ENCODE measurements at regions not wholly inside any gene's neighbourhood (a gene's known extent, or its start where the extent isn't known, plus 50 kb on each side); places are given as distances from the start of the nearest gene placed in this dataset.

DNA sequence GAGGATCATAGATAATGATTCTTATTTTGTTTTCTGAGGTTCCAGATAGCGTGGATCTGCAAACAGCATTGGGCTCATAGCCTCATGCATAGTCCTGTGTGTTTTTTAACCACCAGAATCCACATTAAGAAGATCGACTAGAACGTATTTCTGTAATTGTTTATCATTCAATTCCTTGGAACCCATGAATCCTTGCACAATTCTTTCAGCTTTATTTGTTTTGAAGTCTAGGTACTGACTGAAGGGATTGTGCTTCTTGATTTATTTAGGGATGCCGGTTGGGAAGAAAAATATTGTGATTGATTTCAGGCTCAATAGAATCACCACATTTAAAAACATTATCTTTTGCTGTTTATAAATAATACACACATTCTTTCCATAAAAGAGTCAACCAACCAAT lies 314.6 kb upstream of the ZNF717 start:
- Histone ChIP-seq H3K4me3 (no peak overlapping the region), H3K9me3 (no peaks in the 10 kb centered on the region), H3K27ac (no peak overlapping the region), H3K4me1 (no peaks in the 10 kb centered on the region), H3K36me3 (ENCODE audit: low read depth, missing control alignments) (no peaks in the 10 kb centered on the region), H3K27me3 (no peaks in the 10 kb centered on the region)
- DNase-seq: no peak
- 86 to 89% methylated on average over 4 of the region's 4 CpGs for WGBS, 2 donors
- TF ChIP-seq, protein P1, sequence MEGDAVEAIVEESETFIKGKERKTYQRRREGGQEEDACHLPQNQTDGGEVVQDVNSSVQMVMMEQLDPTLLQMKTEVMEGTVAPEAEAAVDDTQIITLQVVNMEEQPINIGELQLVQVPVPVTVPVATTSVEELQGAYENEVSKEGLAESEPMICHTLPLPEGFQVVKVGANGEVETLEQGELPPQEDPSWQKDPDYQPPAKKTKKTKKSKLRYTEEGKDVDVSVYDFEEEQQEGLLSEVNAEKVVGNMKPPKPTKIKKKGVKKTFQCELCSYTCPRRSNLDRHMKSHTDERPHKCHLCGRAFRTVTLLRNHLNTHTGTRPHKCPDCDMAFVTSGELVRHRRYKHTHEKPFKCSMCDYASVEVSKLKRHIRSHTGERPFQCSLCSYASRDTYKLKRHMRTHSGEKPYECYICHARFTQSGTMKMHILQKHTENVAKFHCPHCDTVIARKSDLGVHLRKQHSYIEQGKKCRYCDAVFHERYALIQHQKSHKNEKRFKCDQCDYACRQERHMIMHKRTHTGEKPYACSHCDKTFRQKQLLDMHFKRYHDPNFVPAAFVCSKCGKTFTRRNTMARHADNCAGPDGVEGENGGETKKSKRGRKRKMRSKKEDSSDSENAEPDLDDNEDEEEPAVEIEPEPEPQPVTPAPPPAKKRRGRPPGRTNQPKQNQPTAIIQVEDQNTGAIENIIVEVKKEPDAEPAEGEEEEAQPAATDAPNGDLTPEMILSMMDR (IDR thresholded peaks at IDR 0.05): no peak
- no peak for TF ChIP-seq POLR2A (IDR thresholded peaks at IDR 0.05)
- intact Hi-C loops (cut with DNase I; ENCODE audit: low total_unique reads): no loop called here

DNA sequence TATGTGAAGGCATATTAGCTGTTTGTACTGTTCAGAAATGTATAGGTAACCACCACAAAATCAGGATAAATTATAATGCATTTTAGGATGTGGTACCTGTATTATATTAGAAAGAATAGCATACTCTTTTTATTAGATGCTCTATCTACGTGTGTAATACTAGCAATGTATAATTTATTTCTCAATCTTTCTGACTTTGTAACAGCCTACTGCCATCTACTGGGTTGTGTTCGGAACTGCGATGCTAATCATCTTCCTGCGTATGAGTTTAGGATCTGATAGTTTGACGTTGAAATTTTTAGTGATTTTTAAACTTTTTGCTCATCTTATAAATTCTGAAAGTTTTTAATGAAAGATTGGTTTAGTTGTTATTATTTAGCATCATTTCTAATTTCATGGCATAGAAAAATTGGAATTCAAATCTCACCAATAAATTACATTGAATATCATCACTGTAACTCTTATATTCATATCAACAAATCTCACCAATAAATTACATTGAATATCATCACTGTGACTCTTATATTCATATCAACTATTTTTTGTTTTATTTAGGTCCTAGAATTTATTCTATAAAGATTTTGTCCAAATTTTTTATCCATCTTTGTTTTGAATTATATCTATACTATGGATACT lies 322.7 kb upstream of the ZNF717 start:
- Histone ChIP-seq H3K4me1 (no peaks in the 10 kb centered on the region), H3K36me3 (ENCODE audit: low read depth, missing control alignments) (no peaks in the 10 kb centered on the region), H3K4me3 (no peak overlapping the region), H3K27ac (no peak overlapping the region), H3K9me3 (no peaks in the 10 kb centered on the region), H3K27me3 (no peaks in the 10 kb centered on the region)
- intact Hi-C loops (cut with DNase I; ENCODE audit: low total_unique reads): no loop called here
- WGBS, 2 donors: 26 to 28% methylated on average over 5 of the region's 5 CpGs
- peak; percentile 28 for DNase-seq
- no peak for TF ChIP-seq POLR2A (IDR thresholded peaks at IDR 0.05)
- TF ChIP-seq, protein P1 (IDR thresholded peaks at IDR 0.05): peak in 2 of 3 experiments; percentile 39 to 50

DNA sequence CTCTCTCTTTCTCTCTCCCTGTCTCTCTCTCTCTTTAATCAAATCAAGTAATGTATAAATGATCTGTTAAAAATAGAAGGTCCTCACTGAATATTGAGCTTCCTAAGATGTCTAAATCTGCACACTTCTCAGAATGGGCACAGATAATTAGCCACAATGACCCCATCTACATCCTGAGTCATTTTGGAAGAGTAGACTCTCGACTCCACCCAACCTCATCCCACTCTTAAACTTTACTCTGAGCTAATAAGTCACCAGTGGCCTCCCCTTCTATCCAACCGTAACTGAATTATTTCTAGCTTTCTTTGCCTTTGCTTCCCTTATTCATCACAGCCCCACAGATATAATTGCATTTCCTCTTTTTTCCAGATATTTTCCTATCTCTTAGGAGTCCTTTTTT lies 326.5 kb upstream of the ZNF717 start:
- Histone ChIP-seq H3K27ac (no peak overlapping the region), H3K4me3 (no peak overlapping the region), H3K4me1 (no peaks in the 10 kb centered on the region), H3K9me3 (no peaks in the 10 kb centered on the region), H3K27me3 (no peaks in the 10 kb centered on the region), H3K36me3 (ENCODE audit: low read depth, missing control alignments) (no peaks in the 10 kb centered on the region)
- TF ChIP-seq, protein P1 (IDR thresholded peaks at IDR 0.05): no peak
- no peak for TF ChIP-seq POLR2A (IDR thresholded peaks at IDR 0.05)
- WGBS, 2 donors: 78 to 84% methylated on average over 2 of the region's 2 CpGs
- intact Hi-C loops (cut with DNase I; ENCODE audit: low total_unique reads): no loop called here
- DNase-seq: no peak

DNA sequence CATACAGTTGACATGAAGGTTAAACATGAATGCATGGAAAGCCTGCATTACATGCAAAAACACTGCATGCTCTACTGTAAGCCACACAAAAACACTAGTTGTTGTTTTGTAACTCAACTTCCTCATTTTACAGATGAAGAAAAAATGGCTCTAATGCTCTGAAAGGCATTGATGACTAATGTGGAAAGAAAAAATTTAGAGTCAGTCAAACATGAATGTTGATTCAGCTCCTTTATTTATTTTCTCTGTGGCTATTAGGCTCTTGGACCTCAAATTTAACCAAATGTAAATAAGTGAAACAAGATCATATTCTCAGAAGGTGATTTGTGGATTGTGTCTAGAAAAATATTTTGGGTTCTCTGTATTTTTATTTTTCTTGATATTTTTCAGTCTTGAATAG lies 336.7 kb upstream of the ZNF717 start:
- no peaks in the 10 kb centered on the region for H3K9me3 ChIP-seq
- no peaks in the 10 kb centered on the region for H3K36me3 ChIP-seq (ENCODE audit: low read depth, missing control alignments)
- H3K27me3 ChIP-seq: no peaks in the 10 kb centered on the region
- no peak for DNase-seq
- H3K4me1 ChIP-seq: no peaks in the 10 kb centered on the region
- intact Hi-C loops (cut with DNase I; ENCODE audit: low total_unique reads): no loop called here
- no peak for TF ChIP-seq POLR2A (IDR thresholded peaks at IDR 0.05)
- TF ChIP-seq, protein P1 (IDR thresholded peaks at IDR 0.05): no peak
- H3K4me3 ChIP-seq: no peak overlapping the region
- no peak overlapping the region for H3K27ac ChIP-seq

DNA sequence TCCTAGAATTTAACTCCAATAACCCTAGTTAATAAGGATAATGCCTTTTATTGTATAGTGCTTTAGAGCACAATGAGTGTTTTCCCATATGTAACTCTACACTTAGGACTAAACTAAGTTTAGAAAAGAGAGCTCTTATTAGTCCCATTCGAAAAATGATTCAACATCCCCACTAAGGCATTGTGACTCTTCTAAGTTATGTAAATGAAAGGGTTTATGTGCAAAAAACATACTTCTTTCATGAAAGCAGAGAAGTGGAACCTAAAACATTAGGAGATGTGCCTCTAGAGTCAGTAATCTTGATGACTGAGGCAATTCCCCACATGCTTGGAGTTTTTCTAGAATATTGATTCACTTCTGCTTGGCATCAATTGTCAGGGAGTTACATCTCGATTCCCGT lies 344.1 kb upstream of the ZNF717 start:
- Histone ChIP-seq H3K4me1 (no peaks in the 10 kb centered on the region), H3K36me3 (ENCODE audit: low read depth, missing control alignments) (no peaks in the 10 kb centered on the region), H3K27ac (no peak overlapping the region), H3K27me3 (no peaks in the 10 kb centered on the region), H3K9me3 (no peaks in the 10 kb centered on the region), H3K4me3 (no peak overlapping the region)
- DNase-seq: no peak
- intact Hi-C loops (cut with DNase I; ENCODE audit: low total_unique reads): no loop called here
- TF ChIP-seq POLR2A (IDR thresholded peaks at IDR 0.05): no peak
- 88 to 89% methylated on average over 3 of the region's 3 CpGs for WGBS, 2 donors

All from testis (tissue), 2 donors.